ENCODE measurements at regions not wholly inside any gene's neighbourhood (a gene's known extent, or its start where the extent isn't known, plus 50 kb on each side); places are given as distances from the start of the nearest gene placed in this dataset.

- TF ChIP-seq CTCF (IDR thresholded peaks at IDR 0.05; ENCODE audit: control extremely low read depth, extremely low read depth, low read depth, missing control alignments) = no peak
- ChIA-PET POLR2A (no interaction called here), CTCF (interaction anchor here (1.0 to 1.7 kb wide), 2 partner anchors 14 to 27 kb away, joined by 4 read pairs; no protein-coding TSS in a partner anchor)
- no peak for DNase-seq (ENCODE audit: extremely low spot score)
These were observed 385.3 kb downstream of the KCTD12 start for GRCh38 chr13:76500894-76501293.

- no peak for DNase-seq (ENCODE audit: extremely low spot score)
- ChIA-PET CTCF (interaction anchor here (1.2 to 1.7 kb wide), 2 partner anchors 26 to 624 kb away, joined by 3 to 4 read pairs; no protein-coding TSS in a partner anchor), POLR2A (no interaction called here)
- no peak for TF ChIP-seq CTCF (IDR thresholded peaks at IDR 0.05; ENCODE audit: control extremely low read depth, extremely low read depth, low read depth, missing control alignments)
These were observed 386.3 kb downstream of the KCTD12 start for GRCh38 chr13:76499891-76500290.

- no peak for DNase-seq (ENCODE audit: extremely low spot score)
- ChIA-PET CTCF (interaction anchor here (1.4 to 2.1 kb wide), 2 partner anchors 16 to 22 kb away, joined by 3 to 8 read pairs; no protein-coding TSS in a partner anchor), POLR2A (no interaction called here)
These were observed 396.9 kb downstream of the KCTD12 start for GRCh38 chr13:76489274-76489673.

GRCh38 chr13:76481738-76482137 lies 404.5 kb downstream of the KCTD12 start:
- POLR2A ChIA-PET = no interaction called here
- CTCF ChIA-PET = no interaction called here
- no peak for TF ChIP-seq CTCF (IDR thresholded peaks at IDR 0.05; ENCODE audit: control extremely low read depth, extremely low read depth, low read depth, missing control alignments)
- no peak for DNase-seq (ENCODE audit: extremely low spot score)

More at GRCh38 chr13:76489274-76489673, 396.9 kb downstream of the KCTD12 start:
- TF ChIP-seq CTCF (IDR thresholded peaks at IDR 0.05; ENCODE audit: control extremely low read depth, extremely low read depth, low read depth, missing control alignments) = no peak

- POLR2A ChIA-PET = no interaction called here
- DNase-seq (ENCODE audit: extremely low spot score) = no peak
- CTCF ChIA-PET = interaction anchor here (1.2 to 4.6 kb wide), 8 partner anchors 21 to 779 kb away, joined by 3 to 57 read pairs (median 3); no protein-coding TSS in a partner anchor
- TF ChIP-seq CTCF (IDR thresholded peaks at IDR 0.05; ENCODE audit: control extremely low read depth, extremely low read depth, low read depth, missing control alignments) = no peak
These were observed 411.2 kb downstream of the KCTD12 start for GRCh38 chr13:76474966-76475365.

- no peak for DNase-seq (ENCODE audit: extremely low spot score)
- no peak for TF ChIP-seq CTCF (IDR thresholded peaks at IDR 0.05; ENCODE audit: control extremely low read depth, extremely low read depth, low read depth, missing control alignments)
- ChIA-PET POLR2A (no interaction called here), CTCF (interaction anchor here (0.7 to 4.6 kb wide), 18 partner anchors 9 to 799 kb away, joined by 3 to 57 read pairs (median 3); no protein-coding TSS in a partner anchor)
These were observed 411.8 kb downstream of the KCTD12 start for GRCh38 chr13:76474356-76474755.
